ENCODE measurements at regions not wholly inside any gene's neighbourhood (a gene's known extent, or its start where the extent isn't known, plus 50 kb on each side); places are given as distances from the start of the nearest gene placed in this dataset.

DNA sequence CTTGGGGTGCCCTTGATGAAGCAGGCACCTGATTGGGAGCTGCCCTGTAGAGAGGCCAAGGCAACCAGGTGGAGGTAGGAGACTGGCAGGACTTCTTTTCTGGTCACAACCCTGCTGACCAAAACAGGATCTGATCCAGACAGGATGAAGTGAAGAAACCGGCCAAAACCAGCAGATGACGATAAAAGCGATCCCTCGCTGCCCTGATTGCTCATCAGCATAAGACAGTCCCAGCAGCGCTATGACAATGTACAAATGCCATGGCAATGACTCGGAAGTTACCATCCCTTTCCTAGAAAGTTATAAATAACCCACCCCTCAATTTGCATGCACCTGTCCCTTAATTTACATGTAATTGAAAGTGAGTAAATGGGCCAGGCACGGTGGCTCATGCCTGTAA, 88.4 kb upstream of the PDE10A start:
- TF ChIP-seq JUND (IDR thresholded peaks at IDR 0.05; ENCODE audit: low read depth): no peak
- no peak for DNase-seq (ENCODE audit: low read depth in 1 of 2, low spot score in 1 of 2)
- in situ Hi-C loops (cut with HindIII; ENCODE audit: low pct_unique_long_range_greater_than_20kb, low sequenced_read_pairs): no loop called here

DNA sequence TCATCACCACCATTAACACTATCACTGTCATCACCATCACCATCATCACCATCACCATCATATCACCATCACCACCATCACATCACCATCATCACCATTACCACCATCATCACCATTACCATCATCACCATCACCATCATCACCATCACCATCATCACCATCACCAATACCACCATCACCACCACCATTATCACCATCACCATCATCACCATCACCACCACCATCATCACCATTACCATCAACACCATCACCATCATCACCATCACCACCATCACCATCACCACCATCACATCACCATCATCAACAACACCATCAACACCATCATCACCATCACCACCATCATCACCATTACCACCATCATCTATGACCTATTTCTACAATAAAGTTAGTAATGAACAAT, 86.1 kb upstream of the PDE10A start:
- DNase-seq (ENCODE audit: low read depth in 1 of 2, low spot score in 1 of 2): no peak
- no peak for TF ChIP-seq JUND (IDR thresholded peaks at IDR 0.05; ENCODE audit: low read depth)
- in situ Hi-C loops (cut with HindIII; ENCODE audit: low pct_unique_long_range_greater_than_20kb, low sequenced_read_pairs): no loop called here

GRCh38 chr6:165748390-165748789, 85.3 kb upstream of the PDE10A start:
- TF ChIP-seq JUND (IDR thresholded peaks at IDR 0.05; ENCODE audit: low read depth): no peak
- in situ Hi-C loops (cut with HindIII; ENCODE audit: low pct_unique_long_range_greater_than_20kb, low sequenced_read_pairs): no loop called here
- no peak for DNase-seq (ENCODE audit: low read depth in 1 of 2, low spot score in 1 of 2)

- in situ Hi-C loops (cut with HindIII; ENCODE audit: low pct_unique_long_range_greater_than_20kb, low sequenced_read_pairs): no loop called here
- DNase-seq (ENCODE audit: low read depth in 1 of 2, low spot score in 1 of 2): no peak
Observed at GRCh38 chr6:165747963-165748362, 84.9 kb upstream of the PDE10A start.

DNA sequence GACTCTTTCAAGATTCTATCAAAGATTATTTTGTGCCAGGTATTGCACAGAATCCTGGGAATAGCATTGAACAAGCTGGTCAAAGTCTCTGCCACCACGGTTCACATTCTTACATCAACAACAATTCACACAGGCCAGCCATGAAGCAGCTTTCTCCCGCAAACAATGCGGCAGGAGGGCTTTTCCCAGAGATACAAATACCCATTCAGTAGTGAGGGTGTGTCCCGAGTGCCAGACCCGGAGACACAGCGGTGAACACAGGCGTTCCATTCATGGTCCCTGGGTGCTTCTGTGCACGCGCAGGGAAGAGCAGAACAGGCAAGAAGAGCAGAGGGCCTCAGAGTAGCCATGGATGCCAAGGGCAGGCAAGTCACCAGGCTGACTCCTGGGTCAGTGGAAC, 83.3 kb upstream of the PDE10A start:
- in situ Hi-C loops (cut with HindIII; ENCODE audit: low pct_unique_long_range_greater_than_20kb, low sequenced_read_pairs): no loop called here
- no peak for TF ChIP-seq JUND (IDR thresholded peaks at IDR 0.05; ENCODE audit: low read depth)
- DNase-seq (ENCODE audit: low read depth in 1 of 2, low spot score in 1 of 2): no peak

More at GRCh38 chr6:165747963-165748362, 84.9 kb upstream of the PDE10A start:
- TF ChIP-seq JUND (IDR thresholded peaks at IDR 0.05; ENCODE audit: low read depth): no peak

DNA sequence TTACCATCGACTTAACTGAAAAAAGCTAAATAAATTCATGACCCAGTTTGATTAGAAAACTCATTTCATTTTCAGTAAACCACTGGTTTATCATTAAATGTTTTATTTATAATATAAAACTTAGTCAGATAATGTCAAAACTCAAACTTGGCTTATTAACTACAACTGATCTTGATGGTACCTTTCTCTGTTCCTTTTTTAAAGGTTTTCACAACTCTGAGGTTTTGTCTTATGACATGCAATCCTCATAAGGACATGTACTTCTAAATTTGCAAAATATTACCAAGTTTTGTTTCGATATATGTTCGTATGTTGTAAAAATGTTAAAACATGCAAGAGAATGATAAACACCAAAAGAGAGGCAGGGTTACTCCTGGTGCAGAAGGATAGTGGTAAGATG, 82.5 kb upstream of the PDE10A start:
- in situ Hi-C loops (cut with HindIII; ENCODE audit: low pct_unique_long_range_greater_than_20kb, low sequenced_read_pairs): no loop called here
- no peak for DNase-seq (ENCODE audit: low read depth in 1 of 2, low spot score in 1 of 2)
- no peak for TF ChIP-seq JUND (IDR thresholded peaks at IDR 0.05; ENCODE audit: low read depth)

DNA sequence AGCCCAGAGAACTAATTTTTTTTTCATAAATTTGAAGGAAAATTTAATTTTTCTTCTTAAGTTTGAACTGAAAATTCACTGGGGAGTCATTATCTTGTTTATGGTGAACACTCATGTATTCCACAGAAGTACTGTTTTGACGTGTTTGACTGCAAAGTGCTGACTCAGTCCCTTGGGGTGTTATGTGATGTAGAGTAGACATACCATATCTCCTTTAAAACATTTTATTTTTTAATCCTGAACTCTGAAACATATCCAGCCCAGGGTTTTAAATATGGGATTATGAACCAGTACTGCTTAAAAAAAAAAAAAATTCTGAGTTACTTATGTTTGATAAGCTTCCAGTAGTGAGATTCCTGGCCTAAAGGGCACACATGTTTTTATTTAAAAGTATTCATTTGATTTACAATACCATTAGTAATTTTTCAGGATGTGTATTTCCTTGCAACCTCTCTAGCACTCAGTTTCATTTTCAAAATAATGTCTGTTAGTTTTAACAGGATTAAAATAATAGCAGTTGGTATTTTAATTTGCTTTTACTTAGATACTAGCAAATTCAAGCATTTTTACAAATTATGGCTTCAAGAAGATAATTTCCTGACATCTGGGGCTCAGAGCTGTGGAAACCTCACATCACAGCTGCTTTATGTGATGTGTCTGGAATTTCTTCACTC, 81.7 kb upstream of the PDE10A start:
- TF ChIP-seq JUND (IDR thresholded peaks at IDR 0.05; ENCODE audit: low read depth): no peak
- no peak for DNase-seq (ENCODE audit: low read depth in 1 of 2, low spot score in 1 of 2)
- in situ Hi-C loops (cut with HindIII; ENCODE audit: low pct_unique_long_range_greater_than_20kb, low sequenced_read_pairs): no loop called here

- in situ Hi-C loops (cut with HindIII; ENCODE audit: low pct_unique_long_range_greater_than_20kb, low sequenced_read_pairs): no loop called here
- no peak for TF ChIP-seq JUND (IDR thresholded peaks at IDR 0.05; ENCODE audit: low read depth)
Observed at GRCh38 chr6:165743366-165743898, 80.4 kb upstream of the PDE10A start.

DNA sequence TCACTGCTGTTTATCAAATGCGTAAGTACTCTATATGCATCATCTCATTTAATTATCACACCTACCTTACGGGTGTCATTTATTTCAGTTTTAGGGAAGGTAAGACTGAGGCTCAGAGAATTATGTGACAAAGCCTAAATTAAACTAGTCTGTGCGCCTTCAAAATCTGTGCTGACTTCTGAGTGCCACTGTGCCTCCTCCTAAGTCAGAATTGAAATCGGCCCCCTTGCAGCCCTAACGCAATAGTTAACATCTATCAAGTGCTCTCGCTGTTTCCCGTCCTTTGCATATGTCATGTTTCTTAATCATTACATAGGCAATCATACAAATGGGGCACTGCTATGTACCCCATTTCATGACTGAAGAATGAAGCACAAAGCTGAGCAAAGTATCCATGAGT, 79.0 kb upstream of the PDE10A start:
- in situ Hi-C loops (cut with HindIII; ENCODE audit: low pct_unique_long_range_greater_than_20kb, low sequenced_read_pairs): no loop called here
- no peak for TF ChIP-seq JUND (IDR thresholded peaks at IDR 0.05; ENCODE audit: low read depth)

More at GRCh38 chr6:165743366-165743898, 80.4 kb upstream of the PDE10A start:
- DNase-seq (ENCODE audit: low read depth in 1 of 2, low spot score in 1 of 2): no peak

DNA sequence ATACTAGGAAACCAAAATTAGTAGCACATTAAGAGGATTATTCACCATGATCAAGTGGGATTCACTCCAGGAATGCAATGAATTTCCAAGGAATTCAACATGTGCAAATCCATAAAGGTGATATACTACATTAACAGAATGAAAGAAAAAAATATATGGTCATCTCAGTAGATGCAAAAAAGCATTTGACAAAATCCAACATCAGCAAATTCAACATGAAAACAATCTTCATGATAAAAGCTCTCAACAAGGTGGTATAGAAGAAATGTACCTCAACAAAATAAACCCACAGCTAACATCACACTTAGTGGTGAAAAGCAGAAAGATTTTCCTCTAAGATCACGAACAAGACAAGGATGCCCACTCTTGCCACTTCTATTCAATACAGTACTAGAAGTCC, 74.4 kb upstream of the PDE10A start:
- no peak for DNase-seq (ENCODE audit: low read depth in 1 of 2, low spot score in 1 of 2)
- in situ Hi-C loops (cut with HindIII; ENCODE audit: low pct_unique_long_range_greater_than_20kb, low sequenced_read_pairs): no loop called here
- no peak for TF ChIP-seq JUND (IDR thresholded peaks at IDR 0.05; ENCODE audit: low read depth)

More for the DNA sequence above, 79.0 kb upstream of the PDE10A start:
- no peak for DNase-seq (ENCODE audit: low read depth in 1 of 2, low spot score in 1 of 2)

DNA sequence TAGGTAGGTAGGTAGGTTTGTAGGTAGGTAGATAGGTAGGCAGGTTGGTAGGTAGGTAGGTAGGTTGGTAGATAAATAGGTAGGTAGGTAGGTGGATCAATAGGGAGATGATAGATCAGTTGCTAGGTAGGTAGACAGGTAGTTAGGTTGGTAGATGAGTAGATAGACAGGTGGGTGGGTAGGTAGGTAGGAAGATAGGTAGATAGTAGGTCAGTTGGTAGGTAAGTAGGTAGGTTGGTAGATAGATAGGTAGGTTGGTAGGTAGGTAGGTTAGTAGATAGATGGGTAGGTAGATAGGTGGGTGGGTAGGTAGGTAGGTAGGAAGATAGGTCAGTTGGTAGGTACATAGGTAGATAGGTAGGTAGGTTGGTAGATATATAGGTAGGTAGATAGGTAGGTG, 72.0 kb upstream of the PDE10A start:
- in situ Hi-C loops (cut with HindIII; ENCODE audit: low pct_unique_long_range_greater_than_20kb, low sequenced_read_pairs): no loop called here
- TF ChIP-seq JUND (IDR thresholded peaks at IDR 0.05; ENCODE audit: low read depth): no peak
- DNase-seq (ENCODE audit: low read depth in 1 of 2, low spot score in 1 of 2): no peak

DNA sequence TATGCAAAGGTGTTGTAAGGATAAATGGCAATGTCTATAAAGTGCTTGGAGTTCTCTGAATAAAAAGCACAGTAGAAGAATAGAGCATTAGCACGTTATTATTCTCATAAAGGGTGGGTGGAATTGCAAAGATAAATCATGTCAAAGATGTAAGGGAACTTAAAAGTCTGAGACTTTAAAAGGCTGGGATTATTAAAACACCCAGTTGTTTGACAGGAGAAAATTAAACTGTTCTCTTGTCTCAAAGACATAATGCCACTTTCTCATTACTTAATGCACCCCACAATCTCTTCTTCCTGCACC, 70.4 kb upstream of the PDE10A start:
- in situ Hi-C loops (cut with HindIII; ENCODE audit: low pct_unique_long_range_greater_than_20kb, low sequenced_read_pairs): no loop called here
- no peak for TF ChIP-seq JUND (IDR thresholded peaks at IDR 0.05; ENCODE audit: low read depth)
- no peak for DNase-seq (ENCODE audit: low read depth in 1 of 2, low spot score in 1 of 2)

- no peak for DNase-seq (ENCODE audit: low read depth in 1 of 2, low spot score in 1 of 2)
- in situ Hi-C loops (cut with HindIII; ENCODE audit: low pct_unique_long_range_greater_than_20kb, low sequenced_read_pairs): no loop called here
- TF ChIP-seq JUND (IDR thresholded peaks at IDR 0.05; ENCODE audit: low read depth): no peak
Observed at GRCh38 chr6:165732696-165733488, 69.9 kb upstream of the PDE10A start.

Data from T47D (cell line).